HEK293 (cell line): ENCODE measurements at regions not wholly inside any gene's neighbourhood (a gene's known extent, or its start where the extent isn't known, plus 50 kb on each side); places are given as distances from the start of the nearest gene placed in this dataset.

Experiments used
- CTCF ChIA-PET: fragments of 350-600 bp; formaldehyde crosslinking; extraction: SDS; loops from one replicate; lab custom pipeline; 2021; ENCODE audit warnings: antibody characterized with exemption; lab: Yijun Ruan, JAX
- POLR2A ChIA-PET: fragments of 300-600 bp; formaldehyde crosslinking; extraction: SDS; loops from one replicate; lab custom pipeline; 2020; ENCODE audit warnings: antibody characterized with exemption, inconsistent platforms; lab: Yijun Ruan, JAX
- H3K27ac ChIP-seq: fragments of 200-500 bp; sonication (Bioruptor generic); 2 replicates; pipeline ENCODE4 v1.5.1; 2014; ENCODE audit warnings: low read depth, low read length, control low read depth, inconsistent platforms; ENCODE audit errors: extremely low read depth
- H3K36me3 ChIP-seq, 2 experiments: fragments of 200-500 bp in 1 of 2; sonication (Bioruptor generic) in 1 of 2; 1 replicate in 1 of 2; 2 replicates in 1 of 2; pipeline ENCODE4 v1.5.1; 2014 to 2017; ENCODE audit warnings: inconsistent platforms in 2 of 2, low read length in 2 of 2; ENCODE audit not compliant: control insufficient read depth in 2 of 2, insufficient read depth in 1 of 2
- H3K4me1 ChIP-seq: fragments of 200-500 bp; sonication (Bioruptor generic); 2 replicates; pipeline ENCODE4 v1.5.1; 2014; ENCODE audit warnings: mild to moderate bottlenecking, low read length, inconsistent platforms; ENCODE audit not compliant: control insufficient read depth, insufficient read depth
- H3K4me3 ChIP-seq: 2 replicates; pipeline ENCODE4 v1.5.1; 2011; ENCODE audit warnings: low read depth, mild to moderate bottlenecking, control low read depth, low read length, moderate library complexity
- H3K9me3 ChIP-seq: fragments of 200-500 bp; sonication (Bioruptor generic); 2 replicates; pipeline ENCODE4 v1.5.1; 2014; ENCODE audit warnings: low read depth, low read length, inconsistent platforms; ENCODE audit not compliant: control insufficient read depth, insufficient read depth
- GFI1B ChIP-seq: fragments of 450-650 bp; formaldehyde crosslinking; IDR thresholded peaks from 2 replicates; pipeline ENCODE4 v1.5.1; 2016; ENCODE audit warnings: missing biosample characterization, missing genetic modification characterization
- IKZF3 ChIP-seq: fragments of 450-650 bp; IDR thresholded peaks from 2 replicates; pipeline ENCODE4 v1.5.0; 2018; ENCODE audit warnings: missing biosample characterization, mild to moderate bottlenecking, missing genetic modification characterization, moderate library complexity
- REST ChIP-seq: fragments of 450-650 bp; formaldehyde crosslinking; IDR thresholded peaks from 2 replicates; pipeline ENCODE4 v1.5.1; 2016; ENCODE audit warnings: missing biosample characterization, missing genetic modification characterization
- TRIM28 ChIP-seq: IDR thresholded peaks from 2 replicates; pipeline ENCODE4 v1.6.1; 2011; ENCODE audit warnings: low read length, control low read depth, borderline replicate concordance
- ZIC2 ChIP-seq: fragments of 450-650 bp; formaldehyde crosslinking; IDR thresholded peaks from 2 replicates; pipeline ENCODE4 v1.5.1; 2016; ENCODE audit warnings: missing biosample characterization, missing genetic modification characterization
- ZNF132 ChIP-seq: fragments of 450-650 bp; formaldehyde crosslinking; IDR thresholded peaks from 2 replicates; pipeline ENCODE4 v1.5.1; 2017; ENCODE audit warnings: missing biosample characterization, missing genetic modification characterization, borderline replicate concordance
- ZNF184 ChIP-seq: fragments of 450-650 bp; IDR thresholded peaks from 2 replicates; pipeline ENCODE4 v1.5.1; 2018; ENCODE audit warnings: missing biosample characterization, mild to moderate bottlenecking, missing genetic modification characterization
- ZNF211 ChIP-seq: fragments of 450-650 bp; formaldehyde crosslinking; IDR thresholded peaks from 2 replicates; pipeline ENCODE4 v1.5.1; 2016; ENCODE audit warnings: low read depth, missing biosample characterization, missing genetic modification characterization
- ZNF274 ChIP-seq, 2 experiments: fragments of 200-500 bp in 1 of 2; fragments of 450-650 bp in 1 of 2; sonication (Bioruptor generic) in 1 of 2; formaldehyde crosslinking in 1 of 2; IDR thresholded peaks; 2 replicates each; pipeline versions ENCODE4 v1.5.1 to v1.6.1; 2014 to 2016; ENCODE audit warnings: borderline replicate concordance in 1 of 2, inconsistent platforms in 1 of 2, low read length in 1 of 2, missing biosample characterization in 1 of 2, missing genetic modification characterization in 1 of 2
- ZNF350 ChIP-seq: fragments of 450-650 bp; formaldehyde crosslinking; IDR thresholded peaks from 2 replicates; pipeline ENCODE4 v1.5.0; 2017; ENCODE audit warnings: missing biosample characterization, mild to moderate bottlenecking, missing genetic modification characterization
- ZNF366 ChIP-seq: fragments of 450-650 bp; formaldehyde crosslinking; conservative IDR thresholded peaks from 2 replicates; pipeline ENCODE4 v1.5.1; 2016; ENCODE audit warnings: missing biosample characterization, missing genetic modification characterization
- ZNF394 ChIP-seq: fragments of 450-650 bp; formaldehyde crosslinking; IDR thresholded peaks from 2 replicates; pipeline ENCODE4 v1.5.1; 2016; ENCODE audit warnings: missing biosample characterization, missing genetic modification characterization, mild to moderate bottlenecking, moderate library complexity, borderline replicate concordance
- ZNF423 ChIP-seq: fragments of 450-650 bp; formaldehyde crosslinking; IDR thresholded peaks from 2 replicates; pipeline ENCODE4 v1.5.1; 2016; ENCODE audit warnings: missing biosample characterization, missing genetic modification characterization
- ZNF426 ChIP-seq: fragments of 450-650 bp; formaldehyde crosslinking; IDR thresholded peaks from 2 replicates; pipeline ENCODE4 v1.5.1; 2017; ENCODE audit warnings: missing biosample characterization, missing genetic modification characterization, mild to moderate bottlenecking, inconsistent platforms, moderate library complexity
- ZNF510 ChIP-seq: fragments of 450-650 bp; formaldehyde crosslinking; IDR thresholded peaks from 2 replicates; pipeline ENCODE4 v1.5.1; 2018; ENCODE audit warnings: mild to moderate bottlenecking, missing genetic modification characterization, missing biosample characterization; ENCODE audit not compliant: insufficient replicate concordance
- ZNF514 ChIP-seq: fragments of 450-650 bp; formaldehyde crosslinking; IDR thresholded peaks from 2 replicates; pipeline ENCODE4 v1.5.1; 2016; ENCODE audit warnings: missing biosample characterization, missing genetic modification characterization
- ZNF555 ChIP-seq: fragments of 450-650 bp; formaldehyde crosslinking; conservative IDR thresholded peaks from 2 replicates; pipeline ENCODE4 v1.5.1; 2017; ENCODE audit warnings: missing biosample characterization, mild to moderate bottlenecking, missing genetic modification characterization, inconsistent platforms
- ZNF596 ChIP-seq: fragments of 450-650 bp; IDR thresholded peaks from 2 replicates; pipeline ENCODE4 v1.5.0; 2018; ENCODE audit warnings: missing biosample characterization, mild to moderate bottlenecking, missing genetic modification characterization, moderate library complexity
- ZNF692 ChIP-seq: fragments of 450-650 bp; formaldehyde crosslinking; IDR thresholded peaks from 2 replicates; pipeline ENCODE4 v1.5.1; 2016; ENCODE audit warnings: missing biosample characterization, missing genetic modification characterization
- ZNF747 ChIP-seq: fragments of 450-650 bp; formaldehyde crosslinking; IDR thresholded peaks from 2 replicates; pipeline ENCODE4 v1.5.1; 2016; ENCODE audit warnings: missing biosample characterization, missing genetic modification characterization
- ZXDB ChIP-seq: fragments of 450-650 bp; formaldehyde crosslinking; IDR thresholded peaks from 2 replicates; pipeline ENCODE4 v1.5.1; 2016; ENCODE audit warnings: missing biosample characterization, missing genetic modification characterization

- TF ChIP-seq ZNF394: peak; percentile 74; the same call in 1 of the 2 replicates
- no peak for TF ChIP-seq ZNF350 (tag by site-specific recombination)
- TF ChIP-seq ZNF692 (tag by site-specific recombination): peak; percentile 60
- TF ChIP-seq ZNF510 (tag by site-specific recombination): no peak
- TF ChIP-seq ZNF274 (IDR thresholded peaks at IDR 0.05; ENCODE audit: low read length): no peak
- no peak for TF ChIP-seq ZNF274 (tag by site-specific recombination; IDR thresholded peaks at IDR 0.05; ENCODE audit: borderline replicate concordance)
- no peak for TF ChIP-seq ZNF426 (tag by site-specific recombination)
- TF ChIP-seq ZIC2 (tag by site-specific recombination): peak; percentile 64; the same call in 1 of the 2 replicates
- peak; percentile 59; the same call in 1 of the 2 replicates for TF ChIP-seq ZNF366 (tag by site-specific recombination)
- no peak for TF ChIP-seq ZNF747
- peak; percentile 35; the same call in 1 of the 2 replicates for TF ChIP-seq IKZF3
- 0 out of 2 replicates have a peak, but pooled peaks have one; percentile 39 for TF ChIP-seq ZNF184
- TF ChIP-seq TRIM28: peak; percentile 14; the same call in 1 of the 2 replicates
- TF ChIP-seq ZNF514 (tag by site-specific recombination): no peak
- no peak for TF ChIP-seq ZNF596
- TF ChIP-seq, all 188 proteins: peak for 18
These were observed 275.6 kb downstream of the AACS start (continued) for GRCh38 chr12:125340791-125341190.

- Histone ChIP-seq H3K27ac (no peak overlapping the region), H3K4me1 (no peaks in the 10 kb centered on the region), H3K36me3 (no peaks in the 10 kb centered on the region), H3K4me3 (no peak overlapping the region), H3K9me3 (no peaks in the 10 kb centered on the region)
- ChIA-PET POLR2A (no interaction called here), CTCF (interaction anchor here (0.7 to 2.8 kb wide), 2 partner anchors 10 to 20 kb away, joined by 4 to 19 read pairs; no protein-coding TSS in a partner anchor)
- TF ChIP-seq REST (tag by site-specific recombination) (no peak), ZXDB (tag by site-specific recombination) (no peak), ZNF211 (tag by site-specific recombination) (no peak), GFI1B (tag by site-specific recombination) (no peak), ZNF423 (no peak), ZNF596 (no peak), ZNF132 (no peak), ZNF555 (no peak)
These were observed 276.2 kb downstream of the AACS start for GRCh38 chr12:125341422-125341821.
